ENCODE measurements at regions not wholly inside any gene's neighbourhood (a gene's known extent, or its start where the extent isn't known, plus 50 kb on each side); places are given as distances from the start of the nearest gene placed in this dataset.

- Histone ChIP-seq H3K9me2 (ENCODE audit: insufficient read depth) (no peaks in the 10 kb centered on the region), H3K9ac (no peak overlapping the region), H3K79me2 (ENCODE audit: insufficient read depth) (no peaks in the 10 kb centered on the region), H3K9me3 (ENCODE audit: low read depth) (no peaks in the 10 kb centered on the region), H3F3A (ENCODE audit: insufficient read depth) (no peaks in the 10 kb centered on the region), H3K4me2 (ENCODE audit: unreplicated experiment) (no peak overlapping the region), H3K36me3 (ENCODE audit: low read depth) (no peaks in the 10 kb centered on the region), H3K27me3 (replicated peaks; ENCODE audit: insufficient read depth) (no peaks in the 10 kb centered on the region), H2AFZ (no peak overlapping the region), H4K20me1 (ENCODE audit: insufficient read depth) (no peaks in the 10 kb centered on the region), H3K4me1 (ENCODE audit: insufficient read depth) (no peaks in the 10 kb centered on the region), H3K4me3 (no peak overlapping the region), H3K27ac (no peak overlapping the region)
- no peak for TF ChIP-seq EZH2 (IDR thresholded peaks at IDR 0.05; ENCODE audit: insufficient read depth, poor library complexity, severe bottlenecking)
- no peak for TF ChIP-seq EZH2phosphoT487 (IDR thresholded peaks at IDR 0.05; ENCODE audit: insufficient read depth, low read depth)
- DNase-seq, result no peak
- in situ Hi-C loops (cut with MboI), result no loop called here
- 36 to 47% methylated on average over 1 of the region's 1 CpG for WGBS, 2 experiments (ENCODE audit: low coverage in 1 of 2, low lambda C conversion rate in 2 of 2, missing lambda C conversion rate in 2 of 2)
Observed at GRCh38 chr16:18072161-18072560, 264.4 kb downstream of the NPIPA8 start.

DNA sequence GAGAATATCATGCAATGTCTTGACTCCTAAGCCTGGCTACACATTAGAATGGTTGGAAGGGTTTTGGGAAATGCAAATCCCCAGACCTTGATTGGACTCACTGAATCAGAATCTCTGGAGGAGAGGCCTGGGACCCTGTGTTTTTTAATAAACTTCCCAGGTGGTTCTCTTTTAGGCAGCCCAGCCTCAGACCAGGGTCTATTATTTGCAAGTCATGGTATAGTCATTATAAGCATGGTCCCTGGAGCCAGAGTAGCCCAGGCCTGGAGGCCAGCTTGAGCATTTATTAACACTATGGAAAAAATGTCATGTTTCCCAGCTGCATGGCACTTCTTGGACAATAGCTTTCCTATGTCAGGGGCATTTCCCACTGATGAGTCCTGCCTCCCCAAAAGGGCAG is 266.9 kb downstream of the NPIPA8 start:
- no peaks in the 10 kb centered on the region for H3K4me1 ChIP-seq (ENCODE audit: insufficient read depth)
- no peaks in the 10 kb centered on the region for H3K9me2 ChIP-seq (ENCODE audit: insufficient read depth)
- in situ Hi-C loops (cut with MboI), result no loop called here
- H3K9ac ChIP-seq, result no peak overlapping the region
- H3K4me2 ChIP-seq (ENCODE audit: unreplicated experiment), result no peak overlapping the region
- H2AFZ ChIP-seq, result no peak overlapping the region
- no peak overlapping the region for H3K27ac ChIP-seq
- no peak for DNase-seq
- H3K4me3 ChIP-seq, result no peak overlapping the region
- TF ChIP-seq EZH2phosphoT487 (IDR thresholded peaks at IDR 0.05; ENCODE audit: insufficient read depth, low read depth) (no peak), EZH2 (IDR thresholded peaks at IDR 0.05; ENCODE audit: insufficient read depth, poor library complexity, severe bottlenecking) (no peak)
- H3F3A ChIP-seq (ENCODE audit: insufficient read depth), result no peaks in the 10 kb centered on the region
- H3K79me2 ChIP-seq (ENCODE audit: insufficient read depth), result no peaks in the 10 kb centered on the region
- H3K9me3 ChIP-seq (ENCODE audit: low read depth), result no peaks in the 10 kb centered on the region
- no peaks in the 10 kb centered on the region for H3K36me3 ChIP-seq (ENCODE audit: low read depth)
- H3K27me3 ChIP-seq (replicated peaks; ENCODE audit: insufficient read depth), result no peaks in the 10 kb centered on the region
- H4K20me1 ChIP-seq (ENCODE audit: insufficient read depth), result no peaks in the 10 kb centered on the region

DNA sequence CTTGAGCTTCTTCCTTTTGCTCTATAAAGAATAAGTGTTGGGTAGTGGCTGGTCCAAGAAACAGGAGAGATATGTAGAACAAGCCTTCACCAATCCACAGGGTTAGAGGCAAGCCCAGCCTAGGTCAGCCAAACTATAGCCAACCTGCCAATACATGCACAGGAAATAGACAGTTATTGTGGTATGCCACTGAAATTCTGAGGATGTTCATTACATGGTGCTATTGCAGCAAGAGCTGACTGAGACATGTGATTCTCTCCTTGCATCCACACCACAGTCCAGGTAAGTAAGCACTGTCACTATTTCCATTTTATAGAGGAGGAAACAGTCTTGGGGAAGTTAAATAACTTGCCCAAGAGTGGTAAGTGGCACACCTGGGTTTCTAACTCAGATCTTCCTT is 268.1 kb downstream of the NPIPA8 start:
- no peak for DNase-seq
- no peaks in the 10 kb centered on the region for H3F3A ChIP-seq (ENCODE audit: insufficient read depth)
- no peaks in the 10 kb centered on the region for H3K36me3 ChIP-seq (ENCODE audit: low read depth)
- H4K20me1 ChIP-seq (ENCODE audit: insufficient read depth), result no peaks in the 10 kb centered on the region
- H3K79me2 ChIP-seq (ENCODE audit: insufficient read depth), result no peaks in the 10 kb centered on the region
- in situ Hi-C loops (cut with MboI), result no loop called here
- no peaks in the 10 kb centered on the region for H3K9me3 ChIP-seq (ENCODE audit: low read depth)
- H3K9ac ChIP-seq, result no peak overlapping the region
- TF ChIP-seq EZH2phosphoT487 (IDR thresholded peaks at IDR 0.05; ENCODE audit: insufficient read depth, low read depth) (no peak), EZH2 (IDR thresholded peaks at IDR 0.05; ENCODE audit: insufficient read depth, poor library complexity, severe bottlenecking) (no peak)
- no peaks in the 10 kb centered on the region for H3K4me1 ChIP-seq (ENCODE audit: insufficient read depth)
- no peak overlapping the region for H3K4me2 ChIP-seq (ENCODE audit: unreplicated experiment)
- no peaks in the 10 kb centered on the region for H3K27me3 ChIP-seq (replicated peaks; ENCODE audit: insufficient read depth)
- H2AFZ ChIP-seq, result no peak overlapping the region
- no peaks in the 10 kb centered on the region for H3K9me2 ChIP-seq (ENCODE audit: insufficient read depth)
- no peak overlapping the region for H3K27ac ChIP-seq
- H3K4me3 ChIP-seq, result no peak overlapping the region

DNA sequence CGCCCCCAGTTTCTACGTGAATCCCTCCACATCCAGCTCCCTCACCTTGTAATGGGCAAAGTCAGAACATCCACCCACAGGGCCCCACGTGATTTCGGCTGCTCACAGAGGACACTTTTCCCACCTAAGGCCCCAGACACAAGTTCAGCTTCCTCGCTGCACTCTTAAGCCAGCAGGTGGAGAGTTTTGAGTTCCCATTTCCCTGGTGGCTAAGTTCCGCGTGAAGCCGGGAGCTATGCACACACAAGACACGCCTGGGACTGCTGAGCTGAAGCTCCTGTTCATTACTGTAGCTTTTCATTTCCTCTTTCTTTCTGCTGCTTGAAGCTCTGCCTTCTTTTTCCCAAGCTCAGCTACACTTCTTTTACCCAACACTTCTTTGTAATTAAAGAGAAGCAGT is 273.8 kb downstream of the NPIPA8 start:
- 27 to 29% methylated on average over 9 of the region's 9 CpGs for WGBS, 2 experiments (ENCODE audit: low coverage in 1 of 2, low lambda C conversion rate in 2 of 2, missing lambda C conversion rate in 2 of 2)
- no peaks in the 10 kb centered on the region for H3K27me3 ChIP-seq (replicated peaks; ENCODE audit: insufficient read depth)

DNA sequence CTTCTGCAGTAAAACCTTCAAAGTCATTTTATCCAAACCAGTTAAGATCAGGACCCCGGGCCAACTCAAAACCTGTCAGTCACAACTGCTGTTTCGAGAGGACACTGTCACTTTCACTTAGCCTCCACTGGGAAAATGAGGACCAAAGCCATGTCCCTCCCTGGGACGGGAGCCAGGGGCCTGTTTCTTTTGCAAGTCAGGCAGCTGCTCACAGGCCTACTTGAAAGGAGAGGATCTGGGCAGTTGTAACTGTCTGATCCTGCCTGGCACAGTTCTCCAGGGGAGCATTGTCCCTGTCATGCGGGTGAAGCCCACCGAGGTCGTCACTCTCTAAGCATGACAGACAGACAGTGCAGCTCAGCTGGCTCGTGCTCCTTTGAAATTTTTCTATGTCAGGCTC is 276.2 kb downstream of the NPIPA8 start:
- Histone ChIP-seq H3K79me2 (ENCODE audit: insufficient read depth) (no peaks in the 10 kb centered on the region), H2AFZ (no peak overlapping the region), H3K9me3 (ENCODE audit: low read depth) (no peaks in the 10 kb centered on the region), H3K9me2 (ENCODE audit: insufficient read depth) (no peaks in the 10 kb centered on the region), H3K27ac (no peak overlapping the region), H3K9ac (no peak overlapping the region), H3F3A (ENCODE audit: insufficient read depth) (no peaks in the 10 kb centered on the region), H4K20me1 (ENCODE audit: insufficient read depth) (no peaks in the 10 kb centered on the region), H3K4me2 (ENCODE audit: unreplicated experiment) (no peak overlapping the region), H3K4me3 (no peak overlapping the region), H3K36me3 (ENCODE audit: low read depth) (no peaks in the 10 kb centered on the region), H3K4me1 (ENCODE audit: insufficient read depth) (no peaks in the 10 kb centered on the region), H3K27me3 (replicated peaks; ENCODE audit: insufficient read depth) (no peaks in the 10 kb centered on the region)
- 27 to 36% methylated on average over 7 of the region's 7 CpGs for WGBS, 2 experiments (ENCODE audit: low coverage in 1 of 2, low lambda C conversion rate in 2 of 2, missing lambda C conversion rate in 2 of 2)
- DNase-seq, result no peak
- in situ Hi-C loops (cut with MboI), result no loop called here
- TF ChIP-seq EZH2 (IDR thresholded peaks at IDR 0.05; ENCODE audit: insufficient read depth, poor library complexity, severe bottlenecking) (no peak), EZH2phosphoT487 (IDR thresholded peaks at IDR 0.05; ENCODE audit: insufficient read depth, low read depth) (no peak)

More for the DNA sequence above, 273.8 kb downstream of the NPIPA8 start:
- DNase-seq, result no peak
- TF ChIP-seq EZH2phosphoT487 (IDR thresholded peaks at IDR 0.05; ENCODE audit: insufficient read depth, low read depth) (no peak), EZH2 (IDR thresholded peaks at IDR 0.05; ENCODE audit: insufficient read depth, poor library complexity, severe bottlenecking) (no peak)
- in situ Hi-C loops (cut with MboI), result no loop called here
- no peaks in the 10 kb centered on the region for H3K9me3 ChIP-seq (ENCODE audit: low read depth)
- no peak overlapping the region for H2AFZ ChIP-seq
- no peaks in the 10 kb centered on the region for H3K79me2 ChIP-seq (ENCODE audit: insufficient read depth)
- no peak overlapping the region for H3K4me3 ChIP-seq
- H3K4me2 ChIP-seq (ENCODE audit: unreplicated experiment), result no peak overlapping the region
- no peak overlapping the region for H3K27ac ChIP-seq
- H3K4me1 ChIP-seq (ENCODE audit: insufficient read depth), result no peaks in the 10 kb centered on the region
- no peaks in the 10 kb centered on the region for H3K36me3 ChIP-seq (ENCODE audit: low read depth)
- H4K20me1 ChIP-seq (ENCODE audit: insufficient read depth), result no peaks in the 10 kb centered on the region
- no peaks in the 10 kb centered on the region for H3K9me2 ChIP-seq (ENCODE audit: insufficient read depth)
- no peaks in the 10 kb centered on the region for H3F3A ChIP-seq (ENCODE audit: insufficient read depth)
- no peak overlapping the region for H3K9ac ChIP-seq
